Coronary artery (tissue), 2 donors: ENCODE measurements at regions not wholly inside any gene's neighbourhood (a gene's known extent, or its start where the extent isn't known, plus 50 kb on each side); places are given as distances from the start of the nearest gene placed in this dataset.

Source experiments
- DNase-seq: peaks from one replicate; pipeline ENCODE4 v3.0.0-alpha.2; 2017; ENCODE audit warnings: low spot score
- H3K27ac ChIP-seq, 2 donors: fragments of 200-600 bp; sonication (generic); one replicate each; pipeline ENCODE4 v1.5.1; 2016 to 2019
- H3K4me3 ChIP-seq: fragments of 200-600 bp; sonication (generic); 2 replicates; pipeline ENCODE4 v1.5.1; 2016; ENCODE audit warnings: mild to moderate bottlenecking, moderate library complexity
- TF ChIP-seq, protein P1 (sequence below): fragments of 200-600 bp; sonication (generic); IDR thresholded peaks from one replicate; pipeline ENCODE4 v1.5.1; 2019; ENCODE audit warnings: antibody characterized with exemption

DNA sequence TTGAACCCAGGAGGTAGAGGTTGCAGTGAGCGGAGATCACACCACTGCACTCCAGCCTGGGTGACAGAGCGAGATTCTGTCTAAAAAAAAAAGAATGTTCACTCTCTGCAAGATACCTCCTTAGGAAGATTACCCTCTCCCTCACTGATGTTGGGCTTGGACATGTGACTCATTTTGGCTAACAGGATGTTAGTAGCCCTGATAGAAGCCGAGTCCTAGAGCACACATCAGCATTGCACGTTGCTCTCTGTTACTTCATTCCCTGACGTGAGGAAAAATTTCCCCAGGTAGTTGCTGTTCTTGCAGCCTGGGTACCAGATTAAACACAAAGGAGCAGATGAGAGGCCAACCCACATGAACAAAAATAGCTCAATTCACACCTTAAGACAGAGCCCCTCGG is 78.1 kb upstream of the PRICKLE2 start:
- Histone ChIP-seq H3K4me3 (no peak overlapping the region), H3K27ac (no peak overlapping the region)
- TF ChIP-seq, protein P1, sequence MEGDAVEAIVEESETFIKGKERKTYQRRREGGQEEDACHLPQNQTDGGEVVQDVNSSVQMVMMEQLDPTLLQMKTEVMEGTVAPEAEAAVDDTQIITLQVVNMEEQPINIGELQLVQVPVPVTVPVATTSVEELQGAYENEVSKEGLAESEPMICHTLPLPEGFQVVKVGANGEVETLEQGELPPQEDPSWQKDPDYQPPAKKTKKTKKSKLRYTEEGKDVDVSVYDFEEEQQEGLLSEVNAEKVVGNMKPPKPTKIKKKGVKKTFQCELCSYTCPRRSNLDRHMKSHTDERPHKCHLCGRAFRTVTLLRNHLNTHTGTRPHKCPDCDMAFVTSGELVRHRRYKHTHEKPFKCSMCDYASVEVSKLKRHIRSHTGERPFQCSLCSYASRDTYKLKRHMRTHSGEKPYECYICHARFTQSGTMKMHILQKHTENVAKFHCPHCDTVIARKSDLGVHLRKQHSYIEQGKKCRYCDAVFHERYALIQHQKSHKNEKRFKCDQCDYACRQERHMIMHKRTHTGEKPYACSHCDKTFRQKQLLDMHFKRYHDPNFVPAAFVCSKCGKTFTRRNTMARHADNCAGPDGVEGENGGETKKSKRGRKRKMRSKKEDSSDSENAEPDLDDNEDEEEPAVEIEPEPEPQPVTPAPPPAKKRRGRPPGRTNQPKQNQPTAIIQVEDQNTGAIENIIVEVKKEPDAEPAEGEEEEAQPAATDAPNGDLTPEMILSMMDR = no peak
- DNase-seq = no peak

DNA sequence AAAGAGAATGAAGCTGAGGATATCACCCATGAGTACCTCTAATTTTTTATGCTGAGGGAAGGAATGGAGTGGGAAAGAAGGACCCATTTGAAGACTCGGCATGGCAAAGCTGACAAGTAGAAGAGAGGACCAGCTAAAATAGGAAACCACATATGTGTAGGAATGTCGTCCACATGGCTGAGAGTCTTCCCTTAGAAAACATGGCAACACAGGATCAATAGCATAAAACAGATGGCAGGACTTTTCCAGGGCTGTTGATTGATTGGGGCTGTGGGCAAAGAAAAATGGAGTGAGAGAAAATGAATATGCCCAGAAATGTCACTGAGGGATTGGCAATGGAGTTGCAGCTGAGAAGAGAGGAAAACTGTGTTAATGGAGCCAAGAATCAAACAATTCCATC is 76.2 kb upstream of the PRICKLE2 start:
- Histone ChIP-seq H3K27ac (no peak overlapping the region), H3K4me3 (no peak overlapping the region)
- no peak for DNase-seq
- TF ChIP-seq, protein P1 = no peak

DNA sequence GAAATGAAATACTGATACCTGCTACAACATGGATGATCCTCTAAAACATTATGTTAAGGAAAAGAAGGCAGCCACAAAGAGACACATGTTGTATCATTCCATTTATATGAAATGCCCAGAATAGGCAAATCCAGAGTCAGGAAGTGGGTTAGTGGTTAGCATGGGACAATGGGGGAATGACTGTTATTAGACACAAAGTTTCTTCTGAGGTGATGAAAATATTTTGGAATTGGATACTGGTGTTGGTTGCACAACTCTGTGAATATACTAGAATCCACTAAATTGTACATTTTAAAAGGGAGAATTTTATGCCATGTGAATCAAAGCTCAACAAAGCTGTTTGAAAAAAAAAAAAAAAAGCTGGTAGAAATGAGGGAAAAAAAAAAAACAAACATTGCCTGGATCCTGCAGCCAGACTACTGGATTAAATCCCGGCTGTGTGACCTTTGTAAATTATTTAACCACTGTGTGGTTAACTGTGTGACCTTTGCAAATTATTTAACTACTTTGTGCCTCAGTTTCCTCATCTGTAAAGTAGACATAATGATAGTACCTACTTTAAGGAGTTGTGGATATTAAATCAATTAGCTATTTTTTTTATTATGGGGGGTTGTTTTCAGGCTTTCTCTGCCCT is 75.6 kb upstream of the PRICKLE2 start:
- no peak for DNase-seq
- Histone ChIP-seq H3K27ac (no peak overlapping the region), H3K4me3 (no peak overlapping the region)
- TF ChIP-seq, protein P1 = no peak

DNA sequence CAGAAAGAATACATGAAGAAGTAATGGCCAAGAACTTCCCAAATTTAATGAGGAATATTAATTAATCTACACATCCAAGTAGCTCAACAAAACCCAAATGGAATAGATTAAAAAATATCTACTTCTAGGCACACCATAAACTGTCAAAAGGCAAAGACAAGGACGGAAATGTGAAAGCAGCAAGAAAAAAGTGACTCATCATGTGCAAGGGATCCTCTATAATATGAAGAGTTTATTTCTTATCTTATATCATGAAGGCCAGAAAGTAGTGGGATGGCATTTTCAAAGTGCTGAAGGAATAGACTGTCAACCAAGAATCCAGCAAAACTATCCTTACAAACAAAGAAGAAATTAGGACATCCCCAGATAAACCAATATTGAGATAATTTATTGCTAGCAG is 73.9 kb upstream of the PRICKLE2 start:
- Histone ChIP-seq H3K4me3 (no peak overlapping the region), H3K27ac (no peak overlapping the region)
- no peak for DNase-seq
- TF ChIP-seq, protein P1 = no peak

DNA sequence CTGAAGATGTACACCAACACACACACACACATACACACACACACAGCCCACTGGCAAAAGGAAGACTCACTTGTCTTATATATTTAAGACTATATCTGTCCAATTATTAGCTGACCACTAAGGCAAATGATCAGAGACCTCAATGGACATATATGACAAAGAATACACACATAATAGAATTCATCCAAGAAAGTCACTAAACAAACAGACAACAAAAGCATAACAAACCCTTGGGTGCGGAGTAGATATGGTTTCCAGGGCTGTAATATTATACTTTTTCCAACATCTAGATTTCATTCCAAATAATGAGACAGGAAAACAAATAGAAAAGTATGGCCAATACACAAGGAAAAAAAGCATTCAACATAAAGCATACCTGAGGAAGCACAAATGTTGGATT is 72.3 kb upstream of the PRICKLE2 start:
- no peak for DNase-seq
- TF ChIP-seq, protein P1 = no peak
- H3K27ac ChIP-seq = no peak overlapping the region
- no peak overlapping the region for H3K4me3 ChIP-seq

DNA sequence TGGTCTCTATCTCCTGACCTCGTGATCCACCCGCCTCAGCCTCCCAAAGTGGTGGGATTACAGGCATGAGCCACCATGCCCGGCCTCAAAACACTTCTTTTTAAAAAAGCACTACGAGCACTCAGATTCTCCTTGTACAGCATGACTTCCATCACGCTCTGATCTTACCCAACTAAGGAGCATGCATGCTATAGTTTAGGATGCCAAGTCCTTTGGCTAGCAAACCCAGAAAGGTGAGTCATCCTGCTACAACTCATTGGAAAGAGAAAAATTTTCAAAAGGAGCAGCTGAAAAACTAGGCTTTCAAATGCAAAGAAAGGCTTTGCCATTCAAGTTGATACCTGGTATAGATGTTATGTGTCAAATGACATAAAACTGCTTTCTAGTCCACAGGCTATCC is 70.3 kb upstream of the PRICKLE2 start:
- DNase-seq = no peak
- Histone ChIP-seq H3K27ac (peak overlapping the region in 1 of 2 donors; percentile 60), H3K4me3 (no peak overlapping the region)
- TF ChIP-seq, protein P1 = no peak

DNA sequence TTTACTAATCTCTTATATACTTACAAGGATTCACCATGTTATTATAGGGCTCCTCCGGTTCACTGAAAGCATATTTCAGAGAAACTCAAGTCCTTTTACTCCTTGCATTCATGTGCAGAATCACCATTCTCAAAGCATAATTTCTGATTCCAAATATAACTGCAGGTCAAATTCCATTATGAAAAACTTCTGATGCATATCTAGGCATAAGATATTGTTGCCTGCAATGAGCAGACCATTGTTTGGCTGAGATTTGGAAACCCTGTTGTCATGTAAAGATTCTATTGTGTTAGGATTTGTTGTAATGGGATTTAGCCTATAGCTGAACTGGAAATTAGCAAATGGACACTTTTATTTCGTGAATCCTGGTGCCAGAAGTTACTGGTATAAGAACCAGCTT is 69.5 kb upstream of the PRICKLE2 start:
- DNase-seq = no peak
- no peak overlapping the region for H3K27ac ChIP-seq
- TF ChIP-seq, protein P1 = no peak
- H3K4me3 ChIP-seq = no peak overlapping the region
